ENCODE measurements at regions not wholly inside any gene's neighbourhood (a gene's known extent, or its start where the extent isn't known, plus 50 kb on each side); places are given as distances from the start of the nearest gene placed in this dataset.

DNA sequence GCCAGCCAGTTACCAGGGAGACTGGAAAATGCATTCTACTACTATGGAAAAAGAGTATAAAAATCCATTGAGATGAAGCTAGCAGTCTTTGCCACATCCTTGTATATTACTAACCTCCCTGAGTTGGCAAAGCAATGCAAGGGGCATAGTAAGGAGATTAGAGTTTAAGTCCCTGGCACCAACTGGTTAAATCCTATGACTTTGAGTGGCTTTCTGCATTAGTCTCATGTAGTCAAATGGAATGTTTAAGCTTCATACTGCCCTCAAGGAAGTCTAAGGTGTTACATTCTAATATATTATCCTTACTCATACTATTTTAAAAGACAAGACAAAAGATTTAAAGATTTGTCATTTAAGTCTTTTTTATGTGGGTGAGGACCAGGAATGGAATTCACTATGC lies 110.1 kb downstream of the INHBA start:
- TF ChIP-seq, protein P1, sequence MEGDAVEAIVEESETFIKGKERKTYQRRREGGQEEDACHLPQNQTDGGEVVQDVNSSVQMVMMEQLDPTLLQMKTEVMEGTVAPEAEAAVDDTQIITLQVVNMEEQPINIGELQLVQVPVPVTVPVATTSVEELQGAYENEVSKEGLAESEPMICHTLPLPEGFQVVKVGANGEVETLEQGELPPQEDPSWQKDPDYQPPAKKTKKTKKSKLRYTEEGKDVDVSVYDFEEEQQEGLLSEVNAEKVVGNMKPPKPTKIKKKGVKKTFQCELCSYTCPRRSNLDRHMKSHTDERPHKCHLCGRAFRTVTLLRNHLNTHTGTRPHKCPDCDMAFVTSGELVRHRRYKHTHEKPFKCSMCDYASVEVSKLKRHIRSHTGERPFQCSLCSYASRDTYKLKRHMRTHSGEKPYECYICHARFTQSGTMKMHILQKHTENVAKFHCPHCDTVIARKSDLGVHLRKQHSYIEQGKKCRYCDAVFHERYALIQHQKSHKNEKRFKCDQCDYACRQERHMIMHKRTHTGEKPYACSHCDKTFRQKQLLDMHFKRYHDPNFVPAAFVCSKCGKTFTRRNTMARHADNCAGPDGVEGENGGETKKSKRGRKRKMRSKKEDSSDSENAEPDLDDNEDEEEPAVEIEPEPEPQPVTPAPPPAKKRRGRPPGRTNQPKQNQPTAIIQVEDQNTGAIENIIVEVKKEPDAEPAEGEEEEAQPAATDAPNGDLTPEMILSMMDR (conservative IDR thresholded peaks at IDR 0.05 in 1 of 2, IDR thresholded peaks at IDR 0.05 in 1 of 2; ENCODE audit: extremely low read depth in 1 of 2, insufficient read depth in 1 of 2, low read depth in 1 of 2, low read length in 2 of 2) = no peak
- TF ChIP-seq EZH2 (IDR thresholded peaks at IDR 0.05; ENCODE audit: borderline replicate concordance, low read length) = no peak
